Stimulated activated CD4-positive, alpha-beta T cell treated with anti-CD3 and anti-CD28 coated beads, Interleukin-15, amount 100 ng/mL, for 1 hour (primary cell): ENCODE measurements at regions not wholly inside any gene's neighbourhood (a gene's known extent, or its start where the extent isn't known, plus 50 kb on each side); places are given as distances from the start of the nearest gene placed in this dataset.
"Not testable (repeated sequence)": the region's sequence is repeated elsewhere in the genome, so short reads cannot be mapped to it uniquely, and the experiment has no call there.

Experiments used
- DNase-seq, 2 donors: peaks; one replicate each; pipeline ENCODE4 v3.0.0-alpha.2; 2020; ENCODE audit warnings: low read depth in 1 of 2, low spot score in 1 of 2

- no peak for DNase-seq
Observed at GRCh38 chr15:58295637-58296215, 136.1 kb upstream of the LIPC start.

- DNase-seq: no peak
Observed at GRCh38 chr15:58296276-58296675, 135.5 kb upstream of the LIPC start.

- DNase-seq: no peak
Observed at GRCh38 chr15:58297639-58298038, 134.2 kb upstream of the LIPC start.

- DNase-seq: no peak
Observed at GRCh38 chr15:58298879-58299850, 132.6 kb upstream of the LIPC start.

GRCh38 chr15:58302832-58303231 lies 129.0 kb upstream of the LIPC start:
- no peak for DNase-seq

GRCh38 chr15:58303236-58303635 lies 128.6 kb upstream of the LIPC start:
- DNase-seq: no peak

- DNase-seq: no peak
Observed at GRCh38 chr15:58306591-58307312, 125.0 kb upstream of the LIPC start.

GRCh38 chr15:58307313-58307961 lies 124.4 kb upstream of the LIPC start:
- no peak for DNase-seq

GRCh38 chr15:58308742-58309355 lies 122.9 kb upstream of the LIPC start:
- DNase-seq: no peak

GRCh38 chr15:58309963-58310928 lies 121.5 kb upstream of the LIPC start:
- no peak for DNase-seq

GRCh38 chr15:58311556-58311955 lies 120.2 kb upstream of the LIPC start:
- no peak for DNase-seq

GRCh38 chr15:58312031-58312430 lies 119.8 kb upstream of the LIPC start:
- no peak for DNase-seq

- DNase-seq: no peak
Observed at GRCh38 chr15:58313304-58313703, 118.5 kb upstream of the LIPC start.

GRCh38 chr15:58313810-58314592 lies 117.8 kb upstream of the LIPC start:
- DNase-seq: no peak

- no peak for DNase-seq
Observed at GRCh38 chr15:58314593-58315216, 117.1 kb upstream of the LIPC start.

GRCh38 chr15:58318517-58318916 lies 113.3 kb upstream of the LIPC start:
- DNase-seq: no peak

GRCh38 chr15:58321034-58321433 lies 110.8 kb upstream of the LIPC start:
- DNase-seq: no peak

GRCh38 chr15:58322253-58322652 lies 109.5 kb upstream of the LIPC start:
- no peak for DNase-seq

- DNase-seq: not testable (repeated sequence)
Observed at GRCh38 chr15:58323321-58323720, 108.5 kb upstream of the LIPC start.
